22Rv1 (cell line): ENCODE measurements at regions not wholly inside any gene's neighbourhood (a gene's known extent, or its start where the extent isn't known, plus 50 kb on each side); places are given as distances from the start of the nearest gene placed in this dataset.
"Not testable (repeated sequence)": the region's sequence is repeated elsewhere in the genome, so short reads cannot be mapped to it uniquely, and the experiment has no call there.

Experiments
- ZFX ChIP-seq: fragments of 450-650 bp; IDR thresholded peaks from 2 replicates; pipeline ENCODE4 v1.6.1; 2017; ENCODE audit warnings: antibody characterized with exemption, borderline replicate concordance
- TF ChIP-seq, protein P1 (sequence below): fragments of 450-650 bp; IDR thresholded peaks from 2 replicates; pipeline ENCODE4 v1.5.1; 2017; ENCODE audit warnings: mild to moderate bottlenecking

GRCh38 chr5:82969221-82969976 lies 107.8 kb downstream of the TMEM167A start:
- TF ChIP-seq, protein P1, sequence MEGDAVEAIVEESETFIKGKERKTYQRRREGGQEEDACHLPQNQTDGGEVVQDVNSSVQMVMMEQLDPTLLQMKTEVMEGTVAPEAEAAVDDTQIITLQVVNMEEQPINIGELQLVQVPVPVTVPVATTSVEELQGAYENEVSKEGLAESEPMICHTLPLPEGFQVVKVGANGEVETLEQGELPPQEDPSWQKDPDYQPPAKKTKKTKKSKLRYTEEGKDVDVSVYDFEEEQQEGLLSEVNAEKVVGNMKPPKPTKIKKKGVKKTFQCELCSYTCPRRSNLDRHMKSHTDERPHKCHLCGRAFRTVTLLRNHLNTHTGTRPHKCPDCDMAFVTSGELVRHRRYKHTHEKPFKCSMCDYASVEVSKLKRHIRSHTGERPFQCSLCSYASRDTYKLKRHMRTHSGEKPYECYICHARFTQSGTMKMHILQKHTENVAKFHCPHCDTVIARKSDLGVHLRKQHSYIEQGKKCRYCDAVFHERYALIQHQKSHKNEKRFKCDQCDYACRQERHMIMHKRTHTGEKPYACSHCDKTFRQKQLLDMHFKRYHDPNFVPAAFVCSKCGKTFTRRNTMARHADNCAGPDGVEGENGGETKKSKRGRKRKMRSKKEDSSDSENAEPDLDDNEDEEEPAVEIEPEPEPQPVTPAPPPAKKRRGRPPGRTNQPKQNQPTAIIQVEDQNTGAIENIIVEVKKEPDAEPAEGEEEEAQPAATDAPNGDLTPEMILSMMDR = not testable (repeated sequence)
- not testable (repeated sequence) for TF ChIP-seq ZFX
